Stimulated activated CD8-positive, alpha-beta memory T cell treated with anti-CD3 and anti-CD28 coated beads, Interleukin-7, amount 100 ng/mL, for 4 hours (primary cell): ENCODE measurements at regions not wholly inside any gene's neighbourhood (a gene's known extent, or its start where the extent isn't known, plus 50 kb on each side); places are given as distances from the start of the nearest gene placed in this dataset.
"Not testable (repeated sequence)": the region's sequence is repeated elsewhere in the genome, so short reads cannot be mapped to it uniquely, and the experiment has no call there.

Experiments
- DNase-seq, 2 donors: peaks; one replicate each; pipeline ENCODE4 v3.0.0-alpha.2; 2020; ENCODE audit warnings: low read depth in 2 of 2

DNA sequence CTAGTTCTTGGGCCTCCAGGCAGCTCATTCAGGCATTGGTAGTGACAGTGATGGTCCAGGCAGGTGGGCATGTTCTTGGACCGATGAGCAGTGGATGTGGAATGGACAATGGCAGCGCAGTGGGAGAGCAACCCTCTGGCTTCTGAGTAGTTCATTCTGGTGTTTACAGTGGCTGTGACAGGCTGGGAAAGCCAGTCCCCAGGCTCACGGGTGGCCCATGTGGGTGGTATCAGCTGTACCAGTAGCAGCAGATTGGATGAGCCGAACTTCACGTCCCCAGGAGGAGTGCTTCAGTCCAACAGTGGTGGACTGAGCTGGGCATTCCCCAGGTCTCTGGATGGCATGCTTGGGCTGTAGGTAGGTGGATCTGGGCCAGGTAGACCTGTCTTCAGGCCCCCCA, 515.6 kb upstream of the ACO1 start:
- DNase-seq, result no peak

DNA sequence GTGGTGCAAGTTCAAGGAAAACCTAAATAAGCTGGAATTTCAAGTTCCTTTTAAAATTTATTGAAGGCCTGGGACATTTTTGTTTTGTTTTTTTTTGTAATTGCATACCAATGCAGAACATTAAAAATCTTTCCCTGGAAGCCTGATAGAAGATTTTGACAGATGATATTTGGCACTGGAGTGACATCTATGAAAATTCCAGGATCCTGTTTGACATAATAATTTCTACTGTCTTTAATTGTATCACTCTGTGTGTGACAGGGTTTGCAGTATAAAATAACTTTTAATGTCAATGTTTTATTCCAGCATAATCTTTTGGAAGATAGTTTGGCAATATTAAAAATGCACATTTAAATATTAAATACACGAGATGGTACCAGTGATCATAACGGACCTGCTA, 514.2 kb upstream of the ACO1 start:
- DNase-seq, result no peak

DNA sequence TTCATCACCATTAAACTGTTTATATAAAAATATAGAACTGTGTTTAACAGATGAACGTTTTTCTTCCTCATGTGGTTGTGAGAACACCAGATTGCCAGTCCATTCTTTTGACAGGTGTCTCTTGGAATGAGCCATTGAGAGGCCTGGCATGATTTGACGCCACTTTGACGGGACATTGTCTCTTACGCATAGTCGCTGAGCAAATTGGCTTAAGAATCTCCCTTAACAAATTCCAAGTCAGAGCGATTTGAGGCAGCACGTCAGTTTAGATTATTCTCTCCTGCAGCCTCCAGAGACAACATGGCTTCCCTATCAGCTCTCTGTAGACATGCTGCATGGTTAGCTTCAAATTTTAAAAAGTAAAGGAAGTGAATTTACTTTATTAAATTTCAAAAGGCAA, 510.7 kb upstream of the ACO1 start:
- DNase-seq, result no peak

DNA sequence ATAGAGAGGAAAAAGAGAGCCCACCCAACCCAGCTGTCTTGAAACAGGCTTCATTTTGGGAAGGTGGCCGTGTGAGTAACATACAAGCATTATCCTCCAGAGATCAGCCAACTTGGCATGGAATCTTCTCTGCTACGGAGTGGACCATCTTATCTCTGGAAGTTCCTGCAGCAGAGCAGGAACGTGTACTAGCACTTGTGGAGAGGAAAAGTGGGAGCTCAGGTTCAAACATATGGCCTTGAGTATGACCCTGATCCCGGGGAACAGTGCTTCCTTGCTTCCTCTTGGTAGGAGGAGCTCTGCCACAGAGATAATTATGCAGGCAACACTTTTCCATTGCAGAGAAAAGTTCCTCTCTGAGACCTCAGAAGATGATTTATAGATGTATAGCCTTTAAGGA, 490.4 kb upstream of the ACO1 start:
- no peak for DNase-seq

DNA sequence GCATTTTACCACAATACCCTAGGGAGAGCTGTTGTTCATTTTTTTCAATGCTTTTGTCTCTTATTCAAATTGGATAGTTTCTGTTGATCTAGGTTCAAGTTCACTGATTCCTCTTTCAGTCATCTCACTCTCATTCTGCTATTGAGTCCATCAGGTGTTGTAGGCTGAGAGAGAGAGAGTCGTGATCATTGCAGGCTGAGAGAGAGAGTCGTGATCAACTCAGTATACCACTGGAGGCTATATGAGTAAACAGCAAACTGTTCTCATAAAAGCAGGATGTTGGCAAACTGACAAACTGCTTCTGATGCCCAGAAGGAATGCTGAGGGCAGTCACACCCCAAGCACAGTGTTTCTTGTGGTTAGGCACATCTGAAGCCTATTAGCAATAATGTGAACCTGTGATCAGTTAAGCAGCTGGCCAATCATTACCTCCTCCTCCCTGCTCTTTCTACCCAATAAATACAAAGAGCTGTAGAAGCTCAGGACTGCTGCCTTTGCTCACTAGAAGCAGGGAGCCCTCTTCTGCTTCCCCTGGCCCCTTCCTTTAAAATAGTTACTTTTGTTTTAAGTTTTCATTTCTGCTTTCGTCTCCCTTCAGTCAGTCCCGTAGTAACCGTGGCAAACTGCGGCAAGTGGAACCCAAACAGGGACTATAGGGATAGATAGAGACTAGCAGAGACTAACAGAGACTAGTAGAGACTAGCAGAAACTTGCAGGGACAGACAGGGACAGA, 476.1 kb upstream of the ACO1 start:
- no peak for DNase-seq

DNA sequence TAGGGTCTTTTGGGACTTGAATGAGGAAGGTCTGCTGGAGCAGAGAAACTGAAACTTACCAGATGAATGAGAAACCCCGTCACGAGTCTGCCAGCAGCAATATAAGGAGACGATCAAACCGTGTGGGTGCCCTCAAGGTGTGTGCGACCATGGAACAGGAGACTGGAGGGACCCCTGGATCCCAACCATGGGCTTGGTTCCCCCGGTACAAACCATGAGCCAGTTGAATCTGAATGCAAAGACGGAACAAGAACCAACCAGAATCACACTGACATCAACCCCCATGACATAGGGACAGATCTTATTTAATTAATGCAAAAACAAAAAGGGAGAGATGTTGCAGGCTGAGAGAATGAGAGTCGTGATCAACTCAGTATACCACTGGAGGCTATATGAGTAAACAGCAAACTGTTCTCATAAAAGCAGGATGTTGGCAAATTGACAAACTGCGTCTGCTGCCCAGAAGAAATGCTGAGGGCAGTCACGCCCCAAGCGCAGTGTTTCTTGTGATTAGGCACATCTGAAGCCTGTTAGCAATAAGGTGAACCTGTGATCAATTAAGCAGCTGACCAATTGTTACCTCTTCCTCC, 475.5 kb upstream of the ACO1 start:
- no peak for DNase-seq

DNA sequence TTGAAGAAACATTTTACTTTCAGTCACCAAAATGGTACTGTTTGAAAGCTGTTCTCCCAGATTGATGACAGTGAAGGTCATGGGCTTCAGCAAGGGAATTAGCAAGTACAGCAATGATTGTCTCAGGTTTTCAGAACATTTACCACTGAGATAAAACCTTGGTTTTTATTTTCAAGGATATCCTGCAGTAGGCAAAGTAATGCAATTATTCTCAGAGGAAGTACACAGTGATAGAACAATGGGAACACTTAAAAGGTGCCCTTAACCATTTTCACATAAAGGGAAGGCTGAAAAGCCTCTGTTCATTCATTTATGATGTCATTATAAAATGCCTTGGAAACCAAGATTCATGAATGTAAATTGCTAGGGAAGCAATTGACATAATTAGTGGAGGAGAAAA, 471.8 kb upstream of the ACO1 start:
- no peak for DNase-seq

DNA sequence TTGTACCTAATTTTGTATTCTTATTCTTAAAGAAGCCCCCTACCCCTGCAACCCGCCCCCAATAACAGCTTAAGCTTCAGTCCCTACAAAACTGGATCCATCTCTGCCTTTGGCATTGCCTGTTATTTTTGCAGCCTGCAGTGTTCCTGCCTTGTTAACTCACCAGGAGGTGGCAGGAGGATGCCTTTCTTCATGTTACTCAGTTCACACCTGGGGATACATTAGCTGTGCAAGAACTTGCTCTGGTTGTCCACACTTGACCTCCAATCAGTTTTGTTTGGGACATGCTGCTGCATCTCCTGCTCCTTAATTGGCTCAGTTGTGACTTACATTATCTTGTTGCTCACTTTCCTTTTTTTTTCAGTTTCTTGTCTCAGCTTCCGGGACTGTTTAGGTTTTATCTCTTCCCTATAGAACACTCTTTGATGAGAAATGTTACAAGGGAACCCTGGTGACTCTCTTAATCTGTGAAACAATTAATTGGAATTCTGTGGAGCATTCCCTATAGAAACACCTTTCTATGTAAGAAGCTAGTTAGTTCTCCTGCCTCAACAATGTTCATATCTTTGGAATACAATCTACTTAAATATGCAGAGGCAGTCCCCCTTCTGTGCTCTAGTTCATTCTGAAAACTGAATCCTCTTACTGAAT, 467.7 kb upstream of the ACO1 start:
- DNase-seq, result no peak

DNA sequence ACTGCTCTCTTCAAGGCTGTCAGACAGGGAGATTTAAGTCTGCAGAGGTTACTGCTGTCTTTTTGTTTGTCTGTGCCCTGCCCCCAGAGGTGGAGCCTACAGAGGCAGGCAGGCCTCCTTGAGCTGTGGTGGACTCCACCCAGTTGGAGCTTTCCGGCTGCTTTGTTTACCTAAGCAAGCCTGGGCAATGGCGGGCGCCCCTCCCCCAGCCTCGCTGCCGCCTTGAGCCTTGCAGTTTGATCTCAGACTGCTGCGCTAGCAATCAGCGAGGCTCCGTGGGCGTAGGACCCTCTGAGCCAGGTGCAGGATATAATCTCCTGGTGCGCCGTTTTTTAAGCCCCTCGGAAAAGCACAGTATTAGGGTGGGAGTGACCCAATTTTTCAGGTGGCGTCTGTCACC, 446.7 kb upstream of the ACO1 start:
- DNase-seq, result not testable (repeated sequence)

DNA sequence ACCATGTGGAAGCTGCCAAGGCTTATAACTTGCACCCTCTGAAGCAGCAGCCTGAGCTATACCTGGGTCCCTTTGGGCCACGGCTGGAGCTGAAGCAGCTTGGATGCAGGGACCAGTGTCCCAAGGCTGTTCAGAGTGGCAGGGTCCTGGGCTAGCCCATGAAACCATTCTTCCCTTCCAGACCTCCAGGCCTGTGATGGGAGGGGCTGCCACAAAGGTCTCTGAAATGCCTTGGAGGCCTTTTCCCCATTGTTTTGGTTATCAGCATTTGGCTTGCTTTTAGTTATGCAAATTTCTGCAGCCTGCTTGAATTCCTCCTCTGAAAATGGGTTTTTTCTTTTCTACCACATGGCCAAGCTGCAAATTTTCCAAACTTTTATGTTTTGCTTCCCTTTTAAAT, 433.7 kb upstream of the ACO1 start:
- DNase-seq, result no peak

DNA sequence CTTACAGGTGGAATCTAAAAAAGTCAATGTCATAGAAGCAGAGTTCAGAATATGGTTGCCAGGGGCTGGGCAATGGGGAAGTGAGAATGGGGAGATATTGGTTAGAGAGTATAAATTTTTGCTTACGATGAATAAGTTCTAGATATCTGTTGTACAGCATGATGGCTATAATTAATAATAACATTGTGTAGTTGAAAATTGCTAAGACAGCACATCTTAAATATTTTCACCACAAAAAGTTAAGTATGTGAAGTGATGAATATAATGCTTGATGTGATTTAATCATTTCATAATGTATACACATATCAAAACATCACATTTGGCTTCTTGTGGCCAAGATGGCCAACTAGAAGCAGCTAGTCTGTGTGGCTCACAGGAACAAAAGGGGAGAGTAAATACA, 425.9 kb upstream of the ACO1 start:
- no peak for DNase-seq

DNA sequence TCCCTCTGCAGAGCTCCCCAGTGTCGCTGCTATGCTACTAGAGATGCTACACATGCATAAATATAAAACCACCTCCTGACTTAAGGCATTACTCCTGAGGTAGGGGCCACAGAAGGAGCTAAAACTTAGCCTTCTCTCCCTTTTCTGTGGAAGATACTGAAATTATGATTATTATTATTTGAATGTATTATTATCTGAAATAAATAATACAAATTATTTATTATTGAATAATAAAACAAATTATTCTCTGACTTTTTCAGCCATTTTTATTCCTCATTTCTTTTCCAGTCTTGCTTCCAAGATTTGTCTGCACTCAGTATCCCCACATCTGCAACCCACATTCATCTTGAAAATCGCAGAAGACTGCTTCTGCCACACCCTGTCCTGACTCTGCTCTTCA, 414.9 kb upstream of the ACO1 start:
- DNase-seq, result no peak

DNA sequence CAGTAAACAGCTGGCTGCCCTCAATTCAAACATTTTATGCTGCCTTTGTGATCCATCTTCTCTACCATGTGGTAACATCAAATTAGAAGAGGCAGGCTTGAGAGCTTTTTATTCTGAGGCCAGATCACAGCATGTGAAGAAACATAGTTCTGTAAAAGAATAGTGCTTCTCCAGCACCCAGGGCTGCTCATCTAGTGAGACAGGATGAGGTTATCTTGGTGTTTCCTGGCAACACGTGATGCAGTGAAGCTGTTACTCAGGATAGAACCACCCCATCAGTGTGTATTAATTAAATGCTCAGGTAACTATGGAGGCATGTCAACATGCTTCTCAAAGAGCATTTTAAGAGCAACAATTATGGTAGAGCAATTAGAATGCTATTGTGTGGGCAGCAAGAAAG, 400.5 kb upstream of the ACO1 start:
- DNase-seq, result no peak

DNA sequence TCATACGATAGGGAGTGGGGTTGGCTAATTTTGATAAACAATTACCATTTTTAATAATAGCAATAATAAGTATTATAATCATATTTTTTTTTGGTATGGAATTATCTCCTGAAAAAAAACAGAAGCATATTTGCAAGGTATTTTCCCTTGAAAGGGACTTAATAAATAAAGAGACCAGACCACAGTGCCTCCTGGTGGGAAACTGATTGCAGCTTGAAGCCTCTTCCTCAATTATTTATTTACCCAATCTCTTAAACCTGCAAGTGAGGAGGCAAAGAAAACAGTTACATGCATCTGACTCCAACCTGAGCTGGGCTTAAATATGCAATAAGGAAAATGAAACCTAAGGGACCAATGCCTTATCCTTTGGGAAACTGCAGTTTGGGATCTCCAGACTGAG, 388.1 kb upstream of the ACO1 start:
- DNase-seq, result no peak

DNA sequence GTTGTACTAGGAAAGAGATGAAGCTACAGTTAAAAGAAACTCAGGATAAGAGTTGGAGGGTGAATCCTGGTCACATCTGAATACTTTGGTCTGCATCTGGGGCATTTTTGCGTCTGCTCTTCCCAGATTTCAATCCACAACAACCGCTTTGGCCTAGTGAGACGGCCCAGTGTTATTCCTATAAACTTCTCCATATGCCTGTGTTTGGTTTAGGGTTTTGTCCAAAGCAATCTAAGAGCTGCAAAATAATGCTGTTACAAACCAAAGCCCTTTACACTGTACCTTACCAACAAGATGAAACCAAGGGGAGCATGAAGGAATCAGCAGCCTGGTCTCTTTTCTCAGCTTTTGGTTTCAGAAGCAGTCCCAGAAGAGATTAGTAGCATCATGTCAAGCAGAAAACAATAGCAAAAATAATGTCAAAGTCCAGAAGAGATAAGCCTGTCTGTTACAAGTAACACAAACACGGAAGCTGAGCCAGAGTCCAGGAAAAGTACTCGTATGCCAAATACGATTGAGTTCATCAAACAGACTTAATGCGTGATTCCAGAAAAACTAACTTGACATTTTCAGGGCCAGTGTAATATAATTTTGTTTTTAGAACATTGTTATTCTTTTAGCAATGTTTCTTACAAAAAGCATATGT, 379.9 kb upstream of the ACO1 start:
- no peak for DNase-seq

DNA sequence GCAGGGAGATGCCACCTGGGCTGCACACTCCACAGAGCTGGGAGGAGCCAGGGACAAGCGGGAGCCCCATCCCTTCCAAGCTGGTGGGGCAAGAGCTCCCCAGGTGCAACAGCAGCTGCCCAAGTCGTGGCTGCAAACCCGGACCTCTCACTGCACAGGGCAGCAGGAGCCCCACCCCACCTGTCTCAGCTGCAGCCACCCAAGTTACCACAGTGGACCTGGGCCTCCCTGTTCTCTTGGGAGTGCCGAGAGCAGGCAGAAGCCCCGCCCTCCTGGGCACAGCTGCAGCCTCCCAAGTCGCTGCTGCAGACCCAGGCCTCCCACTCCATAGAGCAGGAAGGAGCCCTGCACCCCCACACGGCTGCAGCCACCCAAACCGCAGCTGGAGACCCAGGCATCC, 374.1 kb upstream of the ACO1 start:
- DNase-seq, result no peak

DNA sequence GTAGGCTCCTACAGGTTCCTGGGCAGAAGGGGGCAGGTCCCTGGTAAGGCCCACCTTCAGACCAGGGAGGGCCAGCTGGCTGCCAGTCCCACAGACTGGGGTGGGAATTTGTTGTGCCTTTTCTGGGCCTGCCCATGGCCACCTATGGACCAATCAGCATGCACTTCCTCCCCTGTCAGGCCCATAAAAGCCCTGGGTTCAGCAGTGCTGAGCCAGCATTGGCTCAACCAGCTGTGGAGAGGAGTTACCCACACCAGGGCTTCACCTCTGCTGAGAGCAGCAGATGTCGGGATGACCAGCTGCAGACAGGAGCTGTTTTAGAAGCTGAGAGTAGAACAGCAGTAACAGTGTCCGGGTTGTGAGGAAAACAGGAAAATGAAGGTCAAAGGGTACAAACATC, 373.4 kb upstream of the ACO1 start:
- no peak for DNase-seq

DNA sequence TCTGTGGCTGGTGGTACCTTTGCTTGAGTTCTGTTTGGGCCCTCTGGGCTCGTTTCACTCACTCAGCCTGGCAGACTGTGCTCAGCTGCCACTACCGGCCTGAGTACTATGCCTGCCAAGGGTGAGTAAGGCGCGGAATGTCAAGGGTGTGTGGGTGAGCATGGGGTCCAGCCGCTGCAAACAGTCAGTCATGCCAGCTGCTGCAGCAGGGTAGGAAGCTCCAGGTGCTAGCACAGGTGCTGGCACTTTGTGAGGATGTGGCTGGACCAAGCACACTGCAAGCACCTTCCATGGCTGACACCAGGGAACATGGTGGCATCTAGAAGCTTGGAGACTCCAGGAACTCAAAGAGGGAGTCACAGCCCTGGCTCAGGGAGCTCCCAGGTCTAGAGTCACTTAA, 368.6 kb upstream of the ACO1 start:
- no peak for DNase-seq

DNA sequence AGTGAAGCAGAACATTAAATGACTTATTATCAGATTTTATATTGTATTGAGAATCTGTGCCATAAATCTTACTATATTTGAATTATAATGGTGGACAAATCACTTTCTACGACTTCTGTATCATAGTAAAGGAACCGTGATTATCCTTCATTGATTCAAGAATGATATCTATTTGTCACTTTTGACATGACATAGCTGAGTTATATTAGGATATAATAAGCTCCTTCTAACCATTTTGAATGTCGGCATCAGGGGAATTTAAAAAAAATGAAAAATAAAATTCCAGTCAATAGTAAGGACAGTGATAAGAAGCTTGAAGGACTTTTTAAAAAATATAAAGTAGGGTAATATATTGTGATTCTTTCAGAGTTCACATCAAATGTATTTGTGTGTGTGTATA, 338.9 kb upstream of the ACO1 start:
- no peak for DNase-seq

DNA sequence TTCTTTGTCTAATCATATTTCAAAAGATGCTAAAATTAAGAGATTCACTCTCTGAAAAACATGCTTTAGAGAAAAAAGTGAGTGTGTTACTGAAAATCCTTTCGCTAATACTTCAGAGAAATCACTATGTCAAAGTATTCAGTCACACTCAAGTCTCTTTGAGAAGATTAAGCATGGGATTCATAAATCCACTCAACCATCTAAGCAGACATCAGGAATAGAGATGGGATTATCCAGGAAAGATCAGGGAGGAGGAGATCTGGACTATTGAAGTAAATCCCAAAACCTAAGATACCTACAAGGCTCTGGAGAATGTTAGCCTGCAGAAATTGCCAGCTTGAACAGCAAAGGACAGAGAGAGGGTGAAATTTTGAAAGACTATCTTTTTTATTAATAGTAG, 317.2 kb upstream of the ACO1 start:
- DNase-seq, result no peak

DNA sequence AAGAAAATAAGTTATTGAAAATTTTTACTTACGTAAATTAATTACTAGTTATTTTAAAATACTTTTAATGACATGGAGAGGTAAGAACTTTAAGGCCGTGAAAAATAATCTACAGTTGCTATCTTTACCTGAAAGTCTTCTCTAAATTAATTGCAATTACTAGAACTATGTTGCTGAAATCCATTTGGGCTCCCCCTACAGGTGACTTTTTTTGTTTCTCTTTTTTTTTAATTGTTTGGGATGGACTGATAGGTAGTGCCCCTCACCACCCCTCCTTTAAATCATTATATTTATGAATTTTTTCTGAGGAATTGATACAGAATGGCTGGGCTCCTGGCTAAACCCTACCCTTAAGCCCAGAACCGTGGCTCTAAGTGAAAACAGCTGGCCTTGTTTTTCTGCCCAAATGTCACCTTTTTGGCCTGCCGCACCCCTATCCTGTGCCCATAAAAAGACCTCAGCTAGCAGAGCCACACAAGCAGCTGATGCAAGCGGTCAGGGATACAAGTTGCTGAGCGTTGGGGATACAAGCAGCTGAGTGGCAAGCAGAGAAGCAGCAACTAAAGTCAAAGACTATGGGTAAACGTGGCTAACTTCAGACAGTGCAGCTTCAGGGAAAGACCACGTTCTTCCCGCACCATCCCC, 315.2 kb upstream of the ACO1 start:
- DNase-seq, result no peak

DNA sequence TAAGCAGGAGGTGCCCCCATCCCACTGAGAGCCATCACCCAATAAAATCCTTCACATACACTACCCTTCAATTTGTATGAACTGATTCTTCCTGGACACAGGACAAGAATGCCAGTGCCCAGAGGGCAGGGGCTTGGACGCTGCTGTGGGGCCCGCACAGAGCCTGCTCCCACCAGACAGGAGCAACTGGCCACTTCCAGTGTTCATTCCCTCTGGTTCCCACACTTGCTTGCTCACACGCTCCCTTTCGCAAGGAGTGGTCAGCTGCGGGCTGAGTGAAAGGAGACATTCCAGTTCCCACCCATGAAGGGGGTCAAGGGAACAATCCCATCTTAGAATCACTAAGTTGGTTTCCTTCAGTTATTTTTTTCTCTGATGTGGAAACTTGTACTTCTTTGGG, 314.5 kb upstream of the ACO1 start:
- no peak for DNase-seq

DNA sequence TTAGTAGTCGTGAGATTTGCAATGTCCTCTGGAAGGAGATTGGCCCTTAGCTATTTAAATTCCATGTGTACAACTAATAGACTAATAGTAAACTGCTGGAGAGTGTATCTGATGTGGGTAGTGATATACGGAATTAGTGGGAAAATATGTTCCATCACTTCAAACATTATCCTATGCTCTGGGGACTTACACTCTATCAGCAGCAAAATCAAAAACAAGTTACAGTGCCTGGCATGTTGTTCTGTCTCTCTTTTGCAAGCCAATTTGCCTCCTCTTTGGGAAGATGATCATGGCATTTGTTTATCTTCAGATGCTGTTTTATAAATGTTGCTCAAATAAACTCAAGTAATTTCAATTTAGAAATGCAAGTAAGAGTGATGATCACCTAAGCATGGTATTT, 311.9 kb upstream of the ACO1 start:
- DNase-seq, result no peak
